ENCODE measurements at regions not wholly inside any gene's neighbourhood (a gene's known extent, or its start where the extent isn't known, plus 50 kb on each side); places are given as distances from the start of the nearest gene placed in this dataset.

GRCh38 chr3:189500798-189501495 is 130.2 kb upstream of the TP63 start:
- no peak for DNase-seq (ENCODE audit: low spot score)

- DNase-seq (ENCODE audit: low spot score): no peak
These were observed 128.9 kb upstream of the TP63 start for GRCh38 chr3:189502256-189502655.

- DNase-seq (ENCODE audit: low spot score): no peak
These were observed 128.4 kb upstream of the TP63 start for GRCh38 chr3:189502676-189503257.

GRCh38 chr3:189507856-189508255 is 123.3 kb upstream of the TP63 start:
- no peak for DNase-seq (ENCODE audit: low spot score)

- DNase-seq (ENCODE audit: low spot score): peak; percentile 53
These were observed 122.2 kb upstream of the TP63 start for GRCh38 chr3:189508784-189509501.

DNA sequence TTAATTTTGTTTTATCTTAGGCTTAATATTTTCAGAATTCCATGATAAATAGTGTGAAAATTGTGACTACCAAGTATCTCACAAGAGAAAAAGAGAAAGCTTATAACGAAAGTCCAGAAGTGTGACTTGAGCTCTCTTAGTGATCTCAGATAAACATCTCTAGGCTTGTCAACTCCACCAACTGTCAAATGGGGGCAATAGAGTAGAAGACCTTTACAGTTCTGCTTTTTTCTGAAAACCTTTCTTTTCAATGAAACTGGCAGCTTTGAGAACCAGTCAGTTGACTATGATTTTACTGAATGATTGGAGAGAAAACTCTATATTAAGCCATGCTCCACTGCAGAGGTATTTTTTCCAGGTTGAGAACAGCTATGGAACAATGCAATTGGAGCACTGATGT is 119.2 kb upstream of the TP63 start:
- DNase-seq (ENCODE audit: low spot score): no peak

DNA sequence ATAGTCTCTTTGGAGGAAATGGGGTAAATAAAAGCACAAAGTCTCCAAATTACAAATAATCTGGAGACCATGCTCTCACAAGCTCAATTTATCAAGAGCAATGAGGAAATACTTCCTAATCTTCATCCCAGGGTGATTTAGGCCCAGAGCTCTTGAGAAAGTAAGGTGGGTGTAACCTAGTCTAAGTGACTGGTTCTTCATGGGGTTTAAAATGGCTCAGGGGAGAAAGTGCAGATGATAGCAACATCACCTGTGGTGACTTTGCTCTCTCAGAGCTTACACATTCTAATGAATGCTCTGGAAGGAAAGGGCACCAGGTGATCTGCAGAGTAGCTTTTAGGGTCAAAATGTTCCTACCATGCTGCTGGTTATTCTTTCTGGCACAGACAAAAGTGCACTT is 118.4 kb upstream of the TP63 start:
- DNase-seq (ENCODE audit: low spot score): peak; percentile 10

DNA sequence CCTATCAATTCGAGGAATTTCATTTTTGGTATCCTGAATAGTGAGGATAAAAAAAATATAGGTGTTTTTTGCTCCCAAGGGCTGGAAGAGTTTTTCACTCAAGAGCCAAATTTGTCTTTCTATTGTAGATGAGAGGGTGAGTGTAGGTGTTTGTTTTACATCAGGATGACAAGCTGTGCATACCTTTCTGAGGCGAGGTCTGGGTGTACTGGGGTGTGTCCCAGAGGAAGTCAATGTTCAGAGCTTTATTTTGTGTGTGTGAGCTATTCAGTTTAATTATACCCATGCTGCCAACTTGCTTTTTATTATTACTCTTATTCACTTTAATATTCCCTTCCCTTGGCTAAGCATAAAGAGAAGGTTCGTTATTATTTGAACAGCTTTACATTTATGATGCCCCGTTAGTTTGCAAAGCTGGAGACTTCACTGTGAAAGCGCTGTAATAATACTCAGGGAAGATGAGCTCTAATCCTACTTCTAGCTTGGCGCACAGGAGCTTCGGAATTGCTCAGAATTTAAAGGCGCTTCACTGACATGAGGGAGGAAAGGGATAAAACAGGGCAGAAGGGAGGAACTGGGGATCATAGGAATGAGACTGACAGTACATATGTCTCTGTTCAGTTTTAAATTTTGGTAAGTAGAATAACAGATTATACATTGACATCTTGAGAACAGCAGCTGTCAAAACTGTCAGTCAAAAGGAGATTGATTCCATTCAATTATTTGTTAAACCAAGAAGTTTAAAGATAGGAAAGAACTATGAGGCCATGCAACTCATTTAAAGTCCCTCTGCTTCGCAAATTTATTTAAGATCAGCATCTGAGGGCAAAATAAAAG is 117.7 kb upstream of the TP63 start:
- peak; percentile 61 for DNase-seq (ENCODE audit: low spot score)

GRCh38 chr3:189516039-189516438 is 115.2 kb upstream of the TP63 start:
- DNase-seq (ENCODE audit: low spot score): peak; percentile 40

- DNase-seq (ENCODE audit: low spot score): no peak
These were observed 113.2 kb upstream of the TP63 start for GRCh38 chr3:189517981-189518380.

DNA sequence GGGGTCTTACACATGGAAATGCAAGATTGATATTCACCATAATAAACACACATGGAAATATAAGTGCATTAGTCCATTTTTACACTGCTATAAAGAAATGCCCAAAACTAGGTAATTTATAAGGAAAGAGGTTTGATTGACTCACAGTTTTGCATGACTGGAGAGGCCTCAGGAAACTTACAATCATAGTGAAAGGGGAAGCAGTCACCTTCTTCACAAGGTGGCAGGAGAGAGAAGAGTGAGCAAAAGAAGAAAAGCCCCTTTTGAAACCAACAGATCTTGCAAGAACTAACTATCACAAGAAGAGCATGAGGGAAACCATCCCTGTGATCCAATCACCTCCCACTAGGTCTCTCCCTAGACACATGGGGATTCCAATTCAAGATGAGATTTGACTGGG is 111.7 kb upstream of the TP63 start:
- DNase-seq (ENCODE audit: low spot score): no peak

- DNase-seq (ENCODE audit: low spot score): no peak
These were observed 101.7 kb upstream of the TP63 start for GRCh38 chr3:189529468-189529867.

DNA sequence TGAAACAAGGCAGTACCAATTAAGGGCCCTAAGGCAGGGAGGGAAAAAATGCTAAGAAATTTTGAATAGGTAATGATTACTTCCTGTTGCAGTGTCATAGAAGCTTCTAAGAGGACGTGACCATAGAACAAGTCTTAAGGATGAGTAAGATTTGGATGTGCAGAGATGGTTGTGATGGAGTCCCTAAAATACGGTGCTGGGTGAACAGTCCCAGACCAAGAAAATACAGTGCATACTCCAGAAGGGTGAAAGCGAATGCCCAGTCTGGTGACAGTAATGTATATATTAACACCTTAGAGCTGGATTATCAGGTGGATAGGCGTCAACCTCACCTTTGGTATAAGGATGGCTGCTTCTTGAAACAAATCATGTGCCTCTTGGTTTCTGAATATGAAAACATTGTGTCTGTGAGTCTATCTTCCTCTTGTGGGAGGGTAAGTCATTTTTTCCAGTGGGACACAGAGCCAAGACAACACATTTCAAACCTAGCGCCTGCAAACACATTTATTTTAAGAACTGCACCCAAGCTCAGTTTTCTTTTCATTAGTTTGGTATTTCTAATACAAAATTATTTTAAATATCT is 101.2 kb upstream of the TP63 start:
- DNase-seq (ENCODE audit: low spot score): no peak

- DNase-seq (ENCODE audit: low spot score): no peak
These were observed 100.4 kb upstream of the TP63 start for GRCh38 chr3:189530822-189531221.

DNA sequence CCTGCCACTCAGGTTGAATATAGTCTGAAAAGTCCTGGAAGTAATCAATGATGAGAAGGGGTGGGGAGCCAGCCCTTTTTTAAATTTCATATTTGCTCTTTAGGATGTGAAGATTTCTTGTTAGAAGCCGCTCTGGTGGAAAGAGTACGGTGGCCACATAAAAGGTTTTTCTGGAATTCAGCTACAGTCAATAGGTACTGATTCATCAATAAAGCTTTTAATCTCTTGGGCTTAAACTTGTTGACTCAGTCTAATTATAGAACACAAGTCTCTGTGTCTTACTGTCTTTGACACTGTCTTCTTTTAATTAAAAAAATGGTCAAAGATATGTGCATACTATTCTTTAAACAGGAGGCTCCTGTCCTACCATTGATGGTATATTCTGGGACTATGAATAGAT is 99.9 kb upstream of the TP63 start:
- no peak for DNase-seq (ENCODE audit: low spot score)

DNA sequence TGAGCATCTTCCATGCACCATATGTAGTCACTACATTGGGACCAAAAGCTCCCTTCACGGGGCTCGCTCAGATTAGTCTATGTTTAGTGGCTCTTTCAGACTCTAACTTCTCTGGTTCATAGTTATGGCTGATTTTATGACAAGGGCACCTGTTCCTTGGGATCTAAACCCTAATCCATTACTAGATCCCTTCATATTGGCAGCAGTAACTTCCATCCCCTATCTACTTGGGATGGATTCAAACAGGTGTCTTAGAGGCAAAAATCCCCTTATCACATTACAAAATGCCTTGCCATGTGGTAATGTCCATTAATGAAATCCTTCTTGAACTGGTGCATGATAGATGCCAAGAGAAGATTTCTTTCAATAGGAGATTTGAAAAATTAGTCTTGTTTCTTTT is 96.7 kb upstream of the TP63 start:
- no peak for DNase-seq (ENCODE audit: low spot score)

DNA sequence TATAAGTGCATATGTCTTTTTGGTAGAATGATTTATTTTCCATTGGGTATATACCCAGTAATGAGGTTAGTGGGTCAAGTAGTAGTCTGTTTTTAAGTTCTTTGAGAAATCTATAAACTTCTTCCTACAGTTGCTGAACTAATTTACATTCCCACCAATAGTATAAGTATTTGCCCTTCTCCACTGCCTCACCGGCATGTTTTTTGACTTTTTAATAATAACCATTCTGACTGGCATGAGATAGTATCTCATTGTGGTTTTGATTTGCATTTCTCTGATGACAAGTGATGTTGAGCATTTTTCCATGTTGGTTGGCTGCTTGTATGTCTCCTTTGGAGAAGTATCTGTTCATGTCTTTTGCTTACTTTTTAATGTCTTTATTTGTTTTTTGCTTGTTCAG is 94.1 kb upstream of the TP63 start:
- DNase-seq (ENCODE audit: low spot score): no peak

- DNase-seq (ENCODE audit: low spot score): no peak
These were observed 83.7 kb upstream of the TP63 start for GRCh38 chr3:189547448-189547847.

GRCh38 chr3:189548053-189548452 is 83.1 kb upstream of the TP63 start:
- DNase-seq (ENCODE audit: low spot score): no peak

DNA sequence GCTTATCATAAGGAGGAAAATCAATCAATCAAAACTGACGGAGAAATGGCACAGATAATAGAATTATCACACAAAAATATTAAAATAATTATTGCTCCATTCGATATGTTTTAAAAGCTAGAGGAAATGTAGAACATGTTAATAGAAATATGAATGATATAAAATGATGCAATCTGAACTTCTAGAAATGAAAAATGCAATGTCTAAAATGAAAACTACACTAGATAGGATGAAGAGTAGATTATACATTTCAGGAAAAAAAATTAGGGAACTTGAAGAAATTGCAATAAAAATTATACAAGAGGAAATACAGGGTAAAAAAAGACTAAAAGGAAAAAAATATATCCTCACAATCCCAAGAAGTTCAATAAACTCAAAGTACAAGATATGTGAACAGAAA is 80.2 kb upstream of the TP63 start:
- no peak for DNase-seq (ENCODE audit: low spot score)

DNA sequence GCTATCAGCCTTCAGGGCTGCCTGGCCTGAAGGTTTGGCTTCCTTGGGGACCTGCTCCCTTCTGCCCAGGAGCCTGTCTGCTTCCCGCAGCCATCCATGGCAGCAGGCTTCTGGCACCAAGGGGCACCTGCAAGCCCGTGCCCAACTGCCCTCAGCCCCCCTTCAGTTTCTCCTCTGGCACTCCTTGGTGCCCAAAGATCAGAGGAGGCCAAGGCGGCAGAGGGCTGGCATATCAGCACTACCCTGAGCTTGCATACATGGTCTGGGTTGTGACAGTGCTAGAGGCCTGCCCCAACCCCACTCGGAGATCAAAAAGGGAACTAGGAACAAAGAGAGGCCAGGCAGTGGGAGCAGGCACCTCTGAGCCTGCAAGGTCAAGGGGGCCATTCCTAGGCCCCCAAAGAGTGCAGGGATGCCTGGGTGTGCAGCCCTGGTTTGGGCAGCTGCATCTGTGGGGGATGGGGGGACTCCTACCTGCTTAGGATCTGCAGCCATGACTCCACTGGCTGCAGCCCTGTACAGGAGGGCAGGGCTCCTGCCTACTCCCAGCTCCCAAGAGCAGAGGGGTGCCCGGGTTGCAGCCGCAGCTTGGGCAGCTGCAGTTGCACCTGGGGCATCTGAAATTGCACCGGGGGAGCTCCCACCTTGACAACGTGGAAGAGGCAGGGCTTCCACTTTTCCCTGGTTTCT is 76.2 kb upstream of the TP63 start:
- DNase-seq (ENCODE audit: low spot score): no peak
